Osteoblast (primary cell): ENCODE measurements at regions not wholly inside any gene's neighbourhood (a gene's known extent, or its start where the extent isn't known, plus 50 kb on each side); places are given as distances from the start of the nearest gene placed in this dataset.

Experiments used
- DNase-seq: peaks from one replicate; pipeline ENCODE4 v3.0.0; 2011; ENCODE audit warnings: low spot score, mixed read lengths; ENCODE audit not compliant: insufficient read length; ENCODE audit errors: missing footprints
- H2AFZ ChIP-seq: 2 replicates; pipeline ENCODE4 v1.6.0; 2011; ENCODE audit warnings: mild to moderate bottlenecking, low read length
- H3K27ac ChIP-seq: 2 replicates; pipeline ENCODE4 v1.5.1; 2011; ENCODE audit warnings: mild to moderate bottlenecking, low read depth, low read length, moderate library complexity
- H3K27me3 ChIP-seq: 2 replicates; pipeline ENCODE4 v1.6.0; 2012; ENCODE audit warnings: mild to moderate bottlenecking, control low read depth, inconsistent platforms, low read length, moderate library complexity; ENCODE audit not compliant: insufficient read depth
- H3K36me3 ChIP-seq: 2 replicates; pipeline ENCODE4 v1.5.1; 2011; ENCODE audit warnings: mild to moderate bottlenecking, low read length, control low read depth, moderate library complexity; ENCODE audit not compliant: insufficient read depth
- H3K4me1 ChIP-seq: 2 replicates; pipeline ENCODE4 v1.5.1; 2011; ENCODE audit warnings: mild to moderate bottlenecking, low read length, control low read depth, moderate library complexity; ENCODE audit not compliant: insufficient read depth
- H3K4me2 ChIP-seq: 2 replicates; pipeline ENCODE4 v1.6.0; 2011; ENCODE audit warnings: mild to moderate bottlenecking, low read length; ENCODE audit not compliant: insufficient read depth
- H3K4me3 ChIP-seq: fragments of 200-600 bp; sonication (generic); 3 replicates; pipeline ENCODE4 v1.5.1; 2012; ENCODE audit warnings: mild to moderate bottlenecking, low read length, inconsistent platforms; ENCODE audit not compliant: insufficient read depth
- H3K79me2 ChIP-seq: 2 replicates; pipeline ENCODE4 v1.6.0; 2012; ENCODE audit warnings: mild to moderate bottlenecking, low read length, control low read depth, inconsistent platforms; ENCODE audit not compliant: insufficient read depth
- H3K9me3 ChIP-seq: 2 replicates; pipeline ENCODE4 v1.5.1; 2011; ENCODE audit warnings: low read depth, low read length, control low read depth
- H4K20me1 ChIP-seq: 2 replicates; pipeline ENCODE4 v1.6.0; 2012; ENCODE audit warnings: mild to moderate bottlenecking, low read length, control low read depth; ENCODE audit not compliant: insufficient read depth
- TF ChIP-seq, protein P1 (sequence below): IDR thresholded peaks from 2 replicates; pipeline ENCODE4 v1.5.1; 2011; ENCODE audit warnings: mild to moderate bottlenecking, low read depth, low read length, moderate library complexity; ENCODE audit errors: extremely low read depth

DNA sequence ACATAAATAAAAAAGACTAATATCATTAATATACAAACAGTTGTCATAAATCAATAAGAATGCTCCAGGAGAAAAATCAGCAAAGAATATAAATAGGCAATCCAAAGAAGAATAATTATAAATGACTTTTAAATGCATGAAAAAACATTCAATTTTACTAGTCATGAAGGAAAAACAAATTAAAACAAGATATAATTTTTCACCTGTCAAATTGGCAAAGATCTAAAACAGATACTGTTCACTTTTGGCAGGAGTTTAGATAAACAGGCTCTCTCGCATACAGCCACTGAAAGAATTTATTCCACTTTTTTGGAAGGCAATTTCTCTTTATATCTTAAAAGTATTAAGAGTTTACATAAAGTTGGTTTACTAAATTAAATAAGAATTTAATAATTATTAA, 176.8 kb upstream of the SETBP1 start:
- Histone ChIP-seq H3K27ac (no peak overlapping the region), H3K79me2 (no peaks in the 10 kb centered on the region), H4K20me1 (no peaks in the 10 kb centered on the region), H3K4me2 (no peak overlapping the region), H2AFZ (no peak overlapping the region), H3K4me3 (no peak overlapping the region), H3K36me3 (no peaks in the 10 kb centered on the region), H3K9me3 (no peaks in the 10 kb centered on the region), H3K4me1 (no peaks in the 10 kb centered on the region), H3K27me3 (no peaks in the 10 kb centered on the region)
- no peak for DNase-seq
- TF ChIP-seq, protein P1, sequence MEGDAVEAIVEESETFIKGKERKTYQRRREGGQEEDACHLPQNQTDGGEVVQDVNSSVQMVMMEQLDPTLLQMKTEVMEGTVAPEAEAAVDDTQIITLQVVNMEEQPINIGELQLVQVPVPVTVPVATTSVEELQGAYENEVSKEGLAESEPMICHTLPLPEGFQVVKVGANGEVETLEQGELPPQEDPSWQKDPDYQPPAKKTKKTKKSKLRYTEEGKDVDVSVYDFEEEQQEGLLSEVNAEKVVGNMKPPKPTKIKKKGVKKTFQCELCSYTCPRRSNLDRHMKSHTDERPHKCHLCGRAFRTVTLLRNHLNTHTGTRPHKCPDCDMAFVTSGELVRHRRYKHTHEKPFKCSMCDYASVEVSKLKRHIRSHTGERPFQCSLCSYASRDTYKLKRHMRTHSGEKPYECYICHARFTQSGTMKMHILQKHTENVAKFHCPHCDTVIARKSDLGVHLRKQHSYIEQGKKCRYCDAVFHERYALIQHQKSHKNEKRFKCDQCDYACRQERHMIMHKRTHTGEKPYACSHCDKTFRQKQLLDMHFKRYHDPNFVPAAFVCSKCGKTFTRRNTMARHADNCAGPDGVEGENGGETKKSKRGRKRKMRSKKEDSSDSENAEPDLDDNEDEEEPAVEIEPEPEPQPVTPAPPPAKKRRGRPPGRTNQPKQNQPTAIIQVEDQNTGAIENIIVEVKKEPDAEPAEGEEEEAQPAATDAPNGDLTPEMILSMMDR: no peak

DNA sequence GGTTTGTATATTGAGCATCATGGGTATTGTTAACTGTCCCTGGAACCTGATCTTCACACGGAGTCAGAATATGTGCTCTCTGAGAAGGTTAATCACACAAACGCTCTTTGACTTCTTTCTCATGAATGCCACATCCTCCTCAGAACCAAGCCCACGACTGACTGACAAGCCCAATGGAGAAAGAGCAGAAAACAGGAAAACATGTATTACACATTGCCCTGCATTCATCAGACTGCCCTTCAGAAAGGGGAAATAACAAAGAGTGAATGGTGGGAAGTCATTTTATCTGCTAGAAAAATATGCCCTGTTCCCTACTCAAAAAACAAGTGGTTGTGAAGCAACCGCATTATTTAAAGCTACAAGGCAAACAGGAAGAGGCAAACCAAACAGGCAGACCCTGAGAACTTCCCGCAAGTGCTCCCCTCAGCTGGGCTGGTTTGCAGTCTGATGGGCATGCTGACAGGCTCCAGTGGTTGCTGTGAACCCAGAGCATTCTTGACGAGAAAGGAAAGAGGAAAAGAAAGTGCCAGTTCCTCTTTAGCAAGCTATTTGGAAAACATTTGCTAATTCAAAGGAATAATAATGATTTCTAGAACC, 172.9 kb upstream of the SETBP1 start:
- Histone ChIP-seq H3K36me3 (no peaks in the 10 kb centered on the region), H3K27me3 (no peaks in the 10 kb centered on the region), H4K20me1 (no peaks in the 10 kb centered on the region), H3K27ac (no peak overlapping the region), H3K4me2 (no peak overlapping the region), H3K4me3 (no peak overlapping the region), H3K4me1 (no peaks in the 10 kb centered on the region), H3K79me2 (no peaks in the 10 kb centered on the region), H3K9me3 (no peaks in the 10 kb centered on the region), H2AFZ (peak overlapping the region; percentile 4)
- DNase-seq: no peak
- TF ChIP-seq, protein P1: no peak

DNA sequence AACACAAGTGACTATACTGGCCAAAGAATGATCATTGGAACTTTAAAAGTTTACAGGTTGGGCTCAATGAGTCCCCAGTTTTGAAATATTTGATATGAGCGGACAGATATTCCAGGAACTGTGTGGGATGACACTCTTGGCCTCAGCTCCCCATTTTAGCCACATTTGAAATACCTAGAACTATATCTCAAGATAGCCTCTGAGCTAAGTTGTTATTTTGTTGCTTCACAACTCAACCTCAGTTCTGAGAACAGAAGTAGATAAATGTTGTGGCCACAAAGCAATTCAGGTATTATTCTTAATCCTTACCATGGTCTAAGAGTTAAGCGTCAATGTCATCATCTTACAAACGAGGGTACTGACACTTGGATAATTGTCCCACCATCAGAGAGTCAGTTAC, 172.2 kb upstream of the SETBP1 start:
- no peak overlapping the region for H2AFZ ChIP-seq

DNA sequence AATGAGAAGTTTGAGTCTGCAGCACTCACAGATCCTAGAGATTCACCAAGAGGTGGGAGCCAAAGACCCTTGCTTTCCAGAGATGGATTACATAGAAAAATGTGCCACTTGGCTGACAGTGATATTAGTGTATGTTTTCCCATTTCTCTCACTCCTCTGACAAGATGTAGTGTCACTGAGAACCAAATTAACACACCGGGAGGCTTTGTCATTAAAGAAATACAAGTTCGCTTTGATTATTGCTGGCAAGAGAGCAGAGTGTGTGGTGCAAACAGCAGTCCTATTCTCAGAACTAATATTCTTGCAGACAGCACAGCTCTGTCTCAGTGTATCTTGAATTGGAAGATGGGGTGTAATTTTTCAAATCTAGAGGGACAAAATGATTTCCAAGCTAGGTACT, 171.6 kb upstream of the SETBP1 start:
- Histone ChIP-seq H3K27ac (no peak overlapping the region), H3K79me2 (no peaks in the 10 kb centered on the region), H3K4me2 (no peak overlapping the region), H2AFZ (no peak overlapping the region), H3K36me3 (no peaks in the 10 kb centered on the region), H4K20me1 (no peaks in the 10 kb centered on the region), H3K9me3 (no peaks in the 10 kb centered on the region), H3K4me3 (no peak overlapping the region), H3K27me3 (no peaks in the 10 kb centered on the region), H3K4me1 (no peaks in the 10 kb centered on the region)
- no peak for DNase-seq
- TF ChIP-seq, protein P1: no peak

More for the DNA sequence above, 172.2 kb upstream of the SETBP1 start:
- H3K36me3 ChIP-seq: no peaks in the 10 kb centered on the region
- no peaks in the 10 kb centered on the region for H3K4me1 ChIP-seq
- no peak for DNase-seq
- no peaks in the 10 kb centered on the region for H3K9me3 ChIP-seq
- no peaks in the 10 kb centered on the region for H4K20me1 ChIP-seq
- H3K79me2 ChIP-seq: no peaks in the 10 kb centered on the region
- H3K27me3 ChIP-seq: no peaks in the 10 kb centered on the region
- TF ChIP-seq, protein P1: no peak
- H3K4me3 ChIP-seq: no peak overlapping the region
- H3K27ac ChIP-seq: no peak overlapping the region
- no peak overlapping the region for H3K4me2 ChIP-seq
